ENCODE measurements at regions not wholly inside any gene's neighbourhood (a gene's known extent, or its start where the extent isn't known, plus 50 kb on each side); places are given as distances from the start of the nearest gene placed in this dataset.

DNA sequence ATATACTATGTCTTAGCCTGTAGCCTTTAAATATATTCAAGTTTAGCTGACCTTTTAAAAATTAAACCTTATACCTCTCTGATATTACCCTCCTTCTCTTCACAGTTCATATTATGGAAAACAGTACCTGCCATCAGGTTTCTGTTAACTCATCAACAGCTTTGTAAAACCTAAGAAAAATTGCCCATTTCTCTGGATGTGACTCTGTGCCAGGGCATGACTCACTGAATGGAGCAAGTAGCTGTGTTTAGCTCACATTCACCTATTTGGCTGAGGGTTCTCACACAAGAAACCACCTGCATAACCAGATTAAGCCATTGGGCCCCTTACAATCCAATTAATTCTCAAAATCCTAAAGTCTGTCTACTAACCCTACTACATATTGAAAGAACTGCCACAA, 678.8 kb upstream of the MARCKS start:
- no peak overlapping the region for H3K4me3 ChIP-seq (ENCODE audit: low read depth, low read length)
- no peak for TF ChIP-seq CTCF (IDR thresholded peaks at IDR 0.05; ENCODE audit: insufficient read depth, low read depth, low read length, missing control alignments)
- no peak for DNase-seq (ENCODE audit: low read depth)

GRCh38 chr6:113181164-113181563, 676.0 kb upstream of the MARCKS start:
- TF ChIP-seq CTCF (IDR thresholded peaks at IDR 0.05; ENCODE audit: insufficient read depth, low read depth, low read length, missing control alignments): no peak
- no peak for DNase-seq (ENCODE audit: low read depth)
- H3K4me3 ChIP-seq (ENCODE audit: low read depth, low read length): no peak overlapping the region

- no peak for TF ChIP-seq CTCF (IDR thresholded peaks at IDR 0.05; ENCODE audit: insufficient read depth, low read depth, low read length, missing control alignments)
- no peak for DNase-seq (ENCODE audit: low read depth)
- H3K4me3 ChIP-seq (ENCODE audit: low read depth, low read length): no peak overlapping the region
These were observed 674.6 kb upstream of the MARCKS start for GRCh38 chr6:113182370-113183141.

DNA sequence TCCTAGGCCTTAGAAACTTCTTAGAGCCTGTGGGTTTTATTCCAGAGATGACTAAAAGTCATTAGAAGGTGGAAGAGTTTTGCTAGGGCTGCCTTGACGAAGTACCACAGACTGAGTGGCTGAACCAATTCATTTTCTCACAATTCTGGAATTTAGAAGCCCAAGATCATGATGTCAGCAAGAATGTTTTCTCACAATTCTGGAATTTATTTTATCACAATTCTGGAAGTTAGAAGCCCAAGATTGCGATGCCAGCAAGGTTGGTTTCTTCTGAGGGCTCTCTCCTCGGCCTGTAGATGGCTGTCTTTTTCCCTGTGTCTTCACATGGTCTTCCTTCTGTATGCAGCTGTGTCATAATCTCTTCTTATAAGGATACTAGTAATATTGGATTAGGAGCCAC, 672.9 kb upstream of the MARCKS start:
- H3K4me3 ChIP-seq (ENCODE audit: low read depth, low read length): no peak overlapping the region
- no peak for TF ChIP-seq CTCF (IDR thresholded peaks at IDR 0.05; ENCODE audit: insufficient read depth, low read depth, low read length, missing control alignments)
- no peak for DNase-seq (ENCODE audit: low read depth)

- no peak for TF ChIP-seq CTCF (IDR thresholded peaks at IDR 0.05; ENCODE audit: insufficient read depth, low read depth, low read length, missing control alignments)
- H3K4me3 ChIP-seq (ENCODE audit: low read depth, low read length): no peak overlapping the region
- DNase-seq (ENCODE audit: low read depth): no peak
These were observed 672.4 kb upstream of the MARCKS start for GRCh38 chr6:113184736-113185135.

GRCh38 chr6:113185299-113185698, 671.8 kb upstream of the MARCKS start:
- no peak for DNase-seq (ENCODE audit: low read depth)
- TF ChIP-seq CTCF (IDR thresholded peaks at IDR 0.05; ENCODE audit: insufficient read depth, low read depth, low read length, missing control alignments): no peak
- H3K4me3 ChIP-seq (ENCODE audit: low read depth, low read length): no peak overlapping the region

GRCh38 chr6:113187661-113188060, 669.5 kb upstream of the MARCKS start:
- H3K4me3 ChIP-seq (ENCODE audit: low read depth, low read length): no peak overlapping the region
- no peak for DNase-seq (ENCODE audit: low read depth)
- TF ChIP-seq CTCF (IDR thresholded peaks at IDR 0.05; ENCODE audit: insufficient read depth, low read depth, low read length, missing control alignments): no peak

Measured in GM12865 (cell line).